ENCODE measurements at regions not wholly inside any gene's neighbourhood (a gene's known extent, or its start where the extent isn't known, plus 50 kb on each side); places are given as distances from the start of the nearest gene placed in this dataset.

- TF ChIP-seq EZH2 (IDR thresholded peaks at IDR 0.05; ENCODE audit: borderline replicate concordance, low read depth, low read length, poor library complexity, severe bottlenecking) (no peak), CTCF (conservative IDR thresholded peaks at IDR 0.05; ENCODE audit: low read depth, low read length) (no peak)
Measured at GRCh38 chr16:79911660-79912059, 311.1 kb upstream of the MAF start.
